ENCODE measurements at regions not wholly inside any gene's neighbourhood (a gene's known extent, or its start where the extent isn't known, plus 50 kb on each side); places are given as distances from the start of the nearest gene placed in this dataset.

GRCh38 chrX:40971736-40972135 lies 113.5 kb upstream of the USP9X start:
- no peaks in the 10 kb centered on the region for H3K79me1 ChIP-seq (ENCODE audit: insufficient read depth, low read depth, low read length, poor library complexity, severe bottlenecking)
- H3K4me2 ChIP-seq (ENCODE audit: insufficient read depth, insufficient read length, low read length) = no peak overlapping the region
- no peak overlapping the region for H3K23ac ChIP-seq (ENCODE audit: insufficient read length, low read depth, low read length)
- H3K18ac ChIP-seq (ENCODE audit: insufficient read length, low read depth, low read length) = no peak overlapping the region
- no peaks in the 10 kb centered on the region for H3K79me2 ChIP-seq (ENCODE audit: insufficient read depth, low read length)
- no peak overlapping the region for H3K27ac Mint-ChIP-seq
- TF ChIP-seq CTCF (conservative IDR thresholded peaks at IDR 0.05) = no peak
- peaks cover 3 to 19% (median 15%) of the 10 kb centered on the region in 3 experiments for H3K36me3 Mint-ChIP-seq (ENCODE audit: insufficient read depth in 1 of 3, low read depth in 3 of 3)
- H4K20me1 ChIP-seq (ENCODE audit: control insufficient read depth, insufficient read depth, insufficient read length) = no peaks in the 10 kb centered on the region
- H2AK5ac ChIP-seq (ENCODE audit: insufficient read length, low read length) = no peak overlapping the region
- H3K4ac ChIP-seq (ENCODE audit: low read depth, low read length) = no peak overlapping the region
- no peaks in the 10 kb centered on the region for H3K9me3 ChIP-seq (ENCODE audit: control insufficient read depth, low read depth, low read length)
- no peak overlapping the region for H2BK20ac ChIP-seq (ENCODE audit: low read depth, low read length, poor library complexity, severe bottlenecking)
- H3K27me3 Mint-ChIP-seq (ENCODE audit: low read depth) = peaks cover 2% of the 10 kb centered on the region; the same call in 1 of the 2 replicates
- H4K91ac ChIP-seq (ENCODE audit: insufficient read length, low read depth, low read length) = no peak overlapping the region
- H3K4me3 Mint-ChIP-seq = no peak overlapping the region
- no peaks in the 10 kb centered on the region for H3K4me1 ChIP-seq (ENCODE audit: insufficient read depth, low read length)
- peaks cover 10 to 15% of the 10 kb centered on the region in 2 experiments for H3K4me1 Mint-ChIP-seq
- H2BK120ac ChIP-seq (ENCODE audit: low read depth, low read length, poor library complexity, severe bottlenecking) = no peak overlapping the region
- no peak overlapping the region for H2BK5ac ChIP-seq (ENCODE audit: insufficient read length, low read length)
- WGBS (ENCODE audit: extremely low coverage, insufficient read length, low lambda C conversion rate) = no CpG with 5 or more reads among the region's 1 CpG
- H3K23me2 ChIP-seq (ENCODE audit: insufficient read length, low read depth, low read length, poor library complexity, severe bottlenecking) = no peaks in the 10 kb centered on the region
- DNase-seq = no peak
- H2AFZ ChIP-seq (ENCODE audit: low read length) = no peak overlapping the region
- H4K8ac ChIP-seq (replicated peaks; ENCODE audit: insufficient read length, low read depth, low read length) = no peak overlapping the region
- H3K27ac ChIP-seq (ENCODE audit: insufficient read length, low read depth, low read length) = no peak overlapping the region
- no peak overlapping the region for H4K5ac ChIP-seq (ENCODE audit: insufficient read length, low read depth, low read length)
- H2BK15ac ChIP-seq (ENCODE audit: low read depth, low read length) = no peak overlapping the region
- H3K14ac ChIP-seq (ENCODE audit: insufficient read depth, low read length) = no peak overlapping the region
- H3K27me3 ChIP-seq (ENCODE audit: insufficient read depth, low read length) = no peaks in the 10 kb centered on the region
- H3K9ac ChIP-seq (ENCODE audit: extremely low read depth, insufficient read length, low read length) = no peak overlapping the region
- no peak overlapping the region for H2BK12ac ChIP-seq (ENCODE audit: insufficient read length, low read depth, low read length)
- H3K9me3 Mint-ChIP-seq = peaks cover 69 to 70% of the 10 kb centered on the region in 2 experiments
- H3K56ac ChIP-seq (ENCODE audit: insufficient read length, low read depth, low read length) = no peak overlapping the region
- no peak overlapping the region for H3T11ph ChIP-seq (ENCODE audit: low read length)
